SH-SY5Y (cell line): ENCODE measurements at regions not wholly inside any gene's neighbourhood (a gene's known extent, or its start where the extent isn't known, plus 50 kb on each side); places are given as distances from the start of the nearest gene placed in this dataset.

ENCODE experiments used
- GATA2 ChIP-seq: IDR thresholded peaks from 2 replicates; pipeline ENCODE4 v1.6.1; 2011; ENCODE audit warnings: mild to moderate bottlenecking, low read depth, low read length
- GATA3 ChIP-seq: IDR thresholded peaks from 2 replicates; pipeline ENCODE4 v1.6.1; 2011; ENCODE audit warnings: low read depth, mild to moderate bottlenecking, low read length, moderate library complexity

GRCh38 chr22:44615146-44615545 lies 86.9 kb upstream of the PRR5 start:
- no peak for TF ChIP-seq GATA2
- TF ChIP-seq GATA3 = no peak
